PFSK-1 (cell line): ENCODE measurements at regions not wholly inside any gene's neighbourhood (a gene's known extent, or its start where the extent isn't known, plus 50 kb on each side); places are given as distances from the start of the nearest gene placed in this dataset.

Experiments
- SIN3A ChIP-seq: IDR thresholded peaks from 2 replicates; pipeline ENCODE4 v1.6.1; 2012; ENCODE audit warnings: mild to moderate bottlenecking, low read length, moderate library complexity, borderline replicate concordance; ENCODE audit not compliant: insufficient read depth
- TAF1 ChIP-seq: IDR thresholded peaks from 2 replicates; pipeline ENCODE4 v1.6.1; 2012; ENCODE audit warnings: low read length, control low read depth, borderline replicate concordance; ENCODE audit not compliant: insufficient read depth

- TF ChIP-seq SIN3A: no peak
- no peak for TF ChIP-seq TAF1
Observed at GRCh38 chr10:9828110-9828509, 1189.6 kb upstream of the CELF2 start.
